ENCODE measurements at regions not wholly inside any gene's neighbourhood (a gene's known extent, or its start where the extent isn't known, plus 50 kb on each side); places are given as distances from the start of the nearest gene placed in this dataset.

- Histone ChIP-seq H3K4me3 (replicated peaks in 1 of 4; ENCODE audit: control extremely low read depth in 1 of 4, insufficient read depth in 1 of 4, low read depth in 3 of 4, low read length in 4 of 4) (no peak overlapping the region), H3K9ac (ENCODE audit: insufficient read depth, low read length) (no peak overlapping the region), H3K36me3 (ENCODE audit: control insufficient read depth, insufficient read depth, low read length) (no peaks in the 10 kb centered on the region), H3K27me3 (ENCODE audit: control insufficient read depth, insufficient read depth, low read length) (no peaks in the 10 kb centered on the region), H4K20me1 (ENCODE audit: control insufficient read depth, extremely low read depth, insufficient read depth, low read length) (no peaks in the 10 kb centered on the region), H3K9me3 (ENCODE audit: control insufficient read depth, insufficient read depth, low read depth, low read length) (no peaks in the 10 kb centered on the region), H3K27ac (ENCODE audit: insufficient read depth, low read length) (no peak overlapping the region), H3K4me2 (ENCODE audit: extremely low read depth, insufficient read depth, low read length) (no peak overlapping the region), H3K79me2 (ENCODE audit: control insufficient read depth, insufficient read depth, low read length) (no peaks in the 10 kb centered on the region), H3K4me1 (ENCODE audit: control insufficient read depth, extremely low read depth, insufficient read depth, low read length) (no peaks in the 10 kb centered on the region), H2AFZ (ENCODE audit: low read length) (no peak overlapping the region)
- peak; percentile 78 to 84 for DNase-seq (ENCODE audit: low read depth in 2 of 2)
- TF ChIP-seq, protein P1, sequence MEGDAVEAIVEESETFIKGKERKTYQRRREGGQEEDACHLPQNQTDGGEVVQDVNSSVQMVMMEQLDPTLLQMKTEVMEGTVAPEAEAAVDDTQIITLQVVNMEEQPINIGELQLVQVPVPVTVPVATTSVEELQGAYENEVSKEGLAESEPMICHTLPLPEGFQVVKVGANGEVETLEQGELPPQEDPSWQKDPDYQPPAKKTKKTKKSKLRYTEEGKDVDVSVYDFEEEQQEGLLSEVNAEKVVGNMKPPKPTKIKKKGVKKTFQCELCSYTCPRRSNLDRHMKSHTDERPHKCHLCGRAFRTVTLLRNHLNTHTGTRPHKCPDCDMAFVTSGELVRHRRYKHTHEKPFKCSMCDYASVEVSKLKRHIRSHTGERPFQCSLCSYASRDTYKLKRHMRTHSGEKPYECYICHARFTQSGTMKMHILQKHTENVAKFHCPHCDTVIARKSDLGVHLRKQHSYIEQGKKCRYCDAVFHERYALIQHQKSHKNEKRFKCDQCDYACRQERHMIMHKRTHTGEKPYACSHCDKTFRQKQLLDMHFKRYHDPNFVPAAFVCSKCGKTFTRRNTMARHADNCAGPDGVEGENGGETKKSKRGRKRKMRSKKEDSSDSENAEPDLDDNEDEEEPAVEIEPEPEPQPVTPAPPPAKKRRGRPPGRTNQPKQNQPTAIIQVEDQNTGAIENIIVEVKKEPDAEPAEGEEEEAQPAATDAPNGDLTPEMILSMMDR (conservative IDR thresholded peaks at IDR 0.05 in 1 of 2, IDR thresholded peaks at IDR 0.05 in 1 of 2; ENCODE audit: low read depth in 1 of 2, low read length in 2 of 2) = no peak
- TF ChIP-seq EZH2 (IDR thresholded peaks at IDR 0.05; ENCODE audit: low read length, missing control alignments) = no peak
Measured at GRCh38 chr10:91700788-91701444, 68.0 kb upstream of the PPP1R3C start.

DNA sequence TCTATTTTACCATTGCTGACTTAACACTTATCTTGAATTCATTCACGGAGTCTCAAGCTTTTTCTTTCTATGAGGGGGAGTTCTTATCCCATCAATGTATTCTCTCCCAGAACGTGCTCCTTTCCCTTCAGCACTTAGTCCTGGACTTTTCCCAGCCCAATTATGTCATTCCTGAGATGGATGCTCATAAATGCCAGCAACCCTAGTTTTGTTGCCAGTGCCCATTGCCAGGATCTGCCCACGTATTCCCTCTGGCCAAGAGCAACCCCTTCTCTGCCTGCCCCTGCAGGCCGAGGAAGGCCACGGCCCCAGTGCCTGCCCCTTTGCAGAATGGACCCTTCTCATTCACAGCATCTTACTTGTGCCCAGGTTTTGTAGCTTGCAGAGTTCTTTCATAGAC, 67.4 kb upstream of the PPP1R3C start:
- Histone ChIP-seq H3K4me2 (ENCODE audit: extremely low read depth, insufficient read depth, low read length) (no peak overlapping the region), H3K36me3 (ENCODE audit: control insufficient read depth, insufficient read depth, low read length) (no peaks in the 10 kb centered on the region), H3K9ac (ENCODE audit: insufficient read depth, low read length) (no peak overlapping the region), H3K27ac (ENCODE audit: insufficient read depth, low read length) (no peak overlapping the region), H4K20me1 (ENCODE audit: control insufficient read depth, extremely low read depth, insufficient read depth, low read length) (no peaks in the 10 kb centered on the region), H3K4me3 (replicated peaks in 1 of 4; ENCODE audit: control extremely low read depth in 1 of 4, insufficient read depth in 1 of 4, low read depth in 3 of 4, low read length in 4 of 4) (no peak overlapping the region), H3K4me1 (ENCODE audit: control insufficient read depth, extremely low read depth, insufficient read depth, low read length) (no peaks in the 10 kb centered on the region), H2AFZ (ENCODE audit: low read length) (no peak overlapping the region), H3K79me2 (ENCODE audit: control insufficient read depth, insufficient read depth, low read length) (no peaks in the 10 kb centered on the region), H3K9me3 (ENCODE audit: control insufficient read depth, insufficient read depth, low read depth, low read length) (no peaks in the 10 kb centered on the region), H3K27me3 (ENCODE audit: control insufficient read depth, insufficient read depth, low read length) (no peaks in the 10 kb centered on the region)
- TF ChIP-seq, protein P1 (conservative IDR thresholded peaks at IDR 0.05 in 1 of 2, IDR thresholded peaks at IDR 0.05 in 1 of 2; ENCODE audit: low read depth in 1 of 2, low read length in 2 of 2) = no peak
- TF ChIP-seq EZH2 (IDR thresholded peaks at IDR 0.05; ENCODE audit: low read length, missing control alignments) = no peak
- peak in 1 of 2 donors; percentile 37 for DNase-seq (ENCODE audit: low read depth in 2 of 2)

DNA sequence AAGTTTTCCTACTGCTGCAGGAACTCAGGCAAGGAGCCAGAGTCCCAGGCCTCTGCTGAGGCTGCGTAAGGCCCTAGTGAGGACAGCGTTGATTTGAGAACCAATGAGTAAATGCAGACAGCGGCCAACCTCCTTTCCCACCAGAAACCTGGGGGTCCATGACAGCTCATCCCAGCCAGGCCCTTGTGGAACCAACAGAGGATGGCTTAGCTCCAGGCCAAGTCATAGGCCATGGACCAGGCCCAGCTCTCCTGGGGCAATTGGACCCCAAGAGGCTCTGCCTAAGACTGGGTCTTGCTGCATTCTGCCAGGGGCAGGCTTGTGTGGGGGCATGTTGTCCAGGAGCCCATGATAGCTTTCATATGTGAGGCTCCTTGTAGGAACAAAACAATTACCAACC, 65.4 kb upstream of the PPP1R3C start:
- Histone ChIP-seq H3K27ac (ENCODE audit: insufficient read depth, low read length) (no peak overlapping the region), H3K27me3 (ENCODE audit: control insufficient read depth, insufficient read depth, low read length) (no peaks in the 10 kb centered on the region), H3K9ac (ENCODE audit: insufficient read depth, low read length) (no peak overlapping the region), H2AFZ (ENCODE audit: low read length) (no peak overlapping the region), H3K9me3 (ENCODE audit: control insufficient read depth, insufficient read depth, low read depth, low read length) (no peaks in the 10 kb centered on the region), H3K4me3 (replicated peaks in 1 of 4; ENCODE audit: control extremely low read depth in 1 of 4, insufficient read depth in 1 of 4, low read depth in 3 of 4, low read length in 4 of 4) (no peak overlapping the region), H3K4me2 (ENCODE audit: extremely low read depth, insufficient read depth, low read length) (no peak overlapping the region), H3K4me1 (ENCODE audit: control insufficient read depth, extremely low read depth, insufficient read depth, low read length) (no peaks in the 10 kb centered on the region), H3K36me3 (ENCODE audit: control insufficient read depth, insufficient read depth, low read length) (no peaks in the 10 kb centered on the region), H3K79me2 (ENCODE audit: control insufficient read depth, insufficient read depth, low read length) (no peaks in the 10 kb centered on the region), H4K20me1 (ENCODE audit: control insufficient read depth, extremely low read depth, insufficient read depth, low read length) (no peaks in the 10 kb centered on the region)
- DNase-seq (ENCODE audit: low read depth in 2 of 2) = no peak
- TF ChIP-seq, protein P1 (conservative IDR thresholded peaks at IDR 0.05 in 1 of 2, IDR thresholded peaks at IDR 0.05 in 1 of 2; ENCODE audit: low read depth in 1 of 2, low read length in 2 of 2) = no peak
- no peak for TF ChIP-seq EZH2 (IDR thresholded peaks at IDR 0.05; ENCODE audit: low read length, missing control alignments)

All from fibroblast of lung (primary cell).